Natural killer cell (primary cell): ENCODE measurements at regions not wholly inside any gene's neighbourhood (a gene's known extent, or its start where the extent isn't known, plus 50 kb on each side); places are given as distances from the start of the nearest gene placed in this dataset.

Experiments used
- ATAC-seq, 3 donors: fragments of 150-1000 bp in 2 of 3; fragments of 200-7000 bp in 1 of 3; cut with Tn5 transposase; 1 replicate in 1 of 3; 2 replicates in 2 of 3; pipeline ENCODE4 v1.10.0; 2021; ENCODE audit warnings: mild to moderate bottlenecking in 2 of 3, moderate library complexity in 2 of 3
- DNase-seq, 2 donors: peaks; one replicate each; pipeline versions ENCODE4 v3.0.0 to v3.0.0-alpha.2; 2013 to 2021; ENCODE audit warnings: mixed read lengths in 1 of 2
- H3K27ac ChIP-seq: one replicate; pipeline ENCODE4 v1.5.1; 2013; ENCODE audit warnings: mild to moderate bottlenecking, low read length
- H3K27me3 ChIP-seq: one replicate; pipeline ENCODE4 v1.6.1; 2013; ENCODE audit warnings: low read length; ENCODE audit not compliant: control insufficient read depth, insufficient read depth
- H3K36me3 ChIP-seq: one replicate; pipeline ENCODE4 v1.6.1; 2013; ENCODE audit warnings: low read length; ENCODE audit not compliant: control insufficient read depth, insufficient read depth
- H3K4me1 ChIP-seq: one replicate; pipeline ENCODE4 v1.6.1; 2013; ENCODE audit warnings: low read length; ENCODE audit not compliant: control insufficient read depth, insufficient read depth
- H3K4me3 ChIP-seq: one replicate; pipeline ENCODE4 v1.5.1; 2013; ENCODE audit warnings: low read length
- H3K9me3 ChIP-seq: one replicate; pipeline ENCODE4 v1.6.1; 2013; ENCODE audit warnings: low read length; ENCODE audit not compliant: control insufficient read depth, insufficient read depth
- H3K27ac Mint-ChIP-seq, 2 donors: one replicate each; pipeline ENCODE4 v1.8.0; 2022; ENCODE audit warnings: mild to moderate bottlenecking in 2 of 2, mixed read lengths in 2 of 2, moderate library complexity in 1 of 2
- H3K27me3 Mint-ChIP-seq, 2 donors: one replicate each; pipeline ENCODE4 v1.8.0; 2022; ENCODE audit warnings: low read depth in 2 of 2, mixed read lengths in 2 of 2
- H3K36me3 Mint-ChIP-seq: one replicate; pipeline ENCODE4 v1.8.0; 2022; ENCODE audit warnings: mixed read lengths
- H3K4me1 Mint-ChIP-seq, 2 donors: one replicate each; pipeline ENCODE4 v1.8.0; 2022; ENCODE audit warnings: mixed read lengths in 2 of 2
- H3K4me3 Mint-ChIP-seq: one replicate; pipeline ENCODE4 v1.8.0; 2022; ENCODE audit warnings: mild to moderate bottlenecking, moderate library complexity, mixed read lengths
- H3K9me3 Mint-ChIP-seq, 2 donors: one replicate each; pipeline ENCODE4 v1.8.0; 2022; ENCODE audit warnings: mixed read lengths in 2 of 2
- CTCF ChIP-seq: fragments of 200-600 bp; IDR thresholded peaks from one replicate; pipeline ENCODE4 v1.8.0; 2022; ENCODE audit warnings: antibody characterized with exemption
- WGBS: methylation state at CpG from one replicate; pipeline ENCODE4 v1.1.7; 2013; ENCODE audit warnings: missing lambda C conversion rate; ENCODE audit not compliant: insufficient coverage; 5-methylcytosine and 5-hydroxymethylcytosine counted together
- intact Hi-C: fragments of 100-400 bp; cut with micrococcal nuclease; formaldehyde crosslinking; loops from one replicate; pipeline ENCODE4 v1.14.2; 2022

- DNase-seq (no peak), ATAC-seq (no peak)
- Mint-ChIP-seq H3K27ac (no peak overlapping the region), H3K4me3 (no peak overlapping the region), H3K4me1 (no peaks in the 10 kb centered on the region), H3K27me3 (no peaks in the 10 kb centered on the region), H3K9me3 (no peaks in the 10 kb centered on the region), H3K36me3 (no peaks in the 10 kb centered on the region)
- Histone ChIP-seq H3K27ac (no peak overlapping the region), H3K27me3 (no peaks in the 10 kb centered on the region), H3K4me3 (no peak overlapping the region), H3K36me3 (no peaks in the 10 kb centered on the region), H3K9me3 (no peaks in the 10 kb centered on the region), H3K4me1 (no peaks in the 10 kb centered on the region)
- no peak for TF ChIP-seq CTCF
- intact Hi-C loops, result no loop called here
- WGBS, result 78% methylated on average over 4 of the region's 4 CpGs
Measured at GRCh38 chr11:127632546-127632945, 632.0 kb upstream of the KIRREL3 start.

- Mint-ChIP-seq H3K4me3 (no peak overlapping the region), H3K27ac (no peak overlapping the region), H3K36me3 (no peaks in the 10 kb centered on the region), H3K9me3 (peaks cover 0 to under 1% of the 10 kb centered on the region in 2 donors), H3K4me1 (no peaks in the 10 kb centered on the region), H3K27me3 (peaks cover 0 to under 1% of the 10 kb centered on the region in 2 donors)
- no peaks in the 10 kb centered on the region for H3K27me3 ChIP-seq
- no peak for TF ChIP-seq CTCF
- no peaks in the 10 kb centered on the region for H3K9me3 ChIP-seq
- intact Hi-C loops, result no loop called here
- no peak overlapping the region for H3K27ac ChIP-seq
- DNase-seq (no peak), ATAC-seq (no peak)
- H3K4me3 ChIP-seq, result no peak overlapping the region
- no peaks in the 10 kb centered on the region for H3K36me3 ChIP-seq
- 99% methylated on average over 5 of the region's 5 CpGs for WGBS
- no peaks in the 10 kb centered on the region for H3K4me1 ChIP-seq
Measured at GRCh38 chr11:127631974-127632373, 631.4 kb upstream of the KIRREL3 start.

- Histone ChIP-seq H3K4me1 (no peaks in the 10 kb centered on the region), H3K27me3 (no peaks in the 10 kb centered on the region), H3K27ac (no peak overlapping the region), H3K36me3 (no peaks in the 10 kb centered on the region), H3K4me3 (no peak overlapping the region), H3K9me3 (no peaks in the 10 kb centered on the region)
- peaks cover 0 to 3% of the 10 kb centered on the region in 2 donors for H3K27me3 Mint-ChIP-seq
- no peak overlapping the region for H3K27ac Mint-ChIP-seq
- no peak for ATAC-seq
- no peaks in the 10 kb centered on the region for H3K36me3 Mint-ChIP-seq
- no peaks in the 10 kb centered on the region for H3K4me1 Mint-ChIP-seq
- DNase-seq, result no peak
- no peak overlapping the region for H3K4me3 Mint-ChIP-seq
- whole genome bisulfite sequencing, result 77% methylated on average over 2 of the region's 3 CpGs
- H3K9me3 Mint-ChIP-seq, result peaks cover 0 to 4% of the 10 kb centered on the region in 2 donors
- TF ChIP-seq CTCF, result no peak
- intact Hi-C loops, result no loop called here
Measured at GRCh38 chr11:127629200-127629599, 628.6 kb upstream of the KIRREL3 start.

- H3K4me3 ChIP-seq, result no peak overlapping the region
- ATAC-seq (no peak), DNase-seq (no peak)
- H3K36me3 ChIP-seq, result no peaks in the 10 kb centered on the region
- 86% methylated on average over 2 of the region's 5 CpGs for WGBS
- no peaks in the 10 kb centered on the region for H3K4me1 Mint-ChIP-seq
- no peak for TF ChIP-seq CTCF
- no peaks in the 10 kb centered on the region for H3K4me1 ChIP-seq
- H3K9me3 ChIP-seq, result no peaks in the 10 kb centered on the region
- intact Hi-C loops, result no loop called here
- H3K36me3 Mint-ChIP-seq, result no peaks in the 10 kb centered on the region
- H3K27me3 Mint-ChIP-seq, result peaks cover 0 to 3% of the 10 kb centered on the region in 2 donors
- H3K9me3 Mint-ChIP-seq, result peaks cover 0 to 4% of the 10 kb centered on the region in 2 donors
- no peak overlapping the region for H3K27ac ChIP-seq
- no peaks in the 10 kb centered on the region for H3K27me3 ChIP-seq
- no peak overlapping the region for H3K4me3 Mint-ChIP-seq
- no peak overlapping the region for H3K27ac Mint-ChIP-seq
Measured at GRCh38 chr11:127628458-127628785, 627.9 kb upstream of the KIRREL3 start.
